Lung (tissue), 11 donors: ENCODE measurements at regions not wholly inside any gene's neighbourhood (a gene's known extent, or its start where the extent isn't known, plus 50 kb on each side); places are given as distances from the start of the nearest gene placed in this dataset.

Source experiments
- ATAC-seq: fragments of 200-7000 bp; cut with Tn5 transposase; one replicate; pipeline ENCODE4 v1.9.1; 2020; ENCODE audit warnings: moderate number of reproducible peaks; ENCODE audit not compliant: insufficient read depth, low FRiP score
- DNase-seq, 3 donors: peaks; one replicate each; pipeline ENCODE4 v3.0.0-alpha.2; 2013 to 2017
- H3K27ac ChIP-seq, 2 donors: one replicate each; pipeline ENCODE4 v1.5.1; 2013; ENCODE audit warnings: mild to moderate bottlenecking in 2 of 2, moderate library complexity in 2 of 2, control low read depth in 1 of 2, inconsistent platforms in 1 of 2, low read depth in 1 of 2, low read length in 1 of 2
- H3K27me3 ChIP-seq, 3 donors: one replicate each; pipeline ENCODE4 v1.5.1; 2013; ENCODE audit warnings: low read length in 2 of 3; ENCODE audit not compliant: control insufficient read depth in 3 of 3, insufficient read depth in 3 of 3
- H3K36me3 ChIP-seq, 4 donors: one replicate each; pipeline ENCODE4 v1.5.1; 2013; ENCODE audit warnings: low read length in 4 of 4, mild to moderate bottlenecking in 1 of 4, moderate library complexity in 1 of 4; ENCODE audit not compliant: control insufficient read depth in 4 of 4, insufficient read depth in 4 of 4
- H3K4me1 ChIP-seq, 5 donors: one replicate each; pipeline ENCODE4 v1.5.1; 2013; ENCODE audit warnings: low read length in 5 of 5, mild to moderate bottlenecking in 2 of 5, moderate library complexity in 1 of 5; ENCODE audit not compliant: control insufficient read depth in 5 of 5, insufficient read depth in 5 of 5
- H3K4me3 ChIP-seq: one replicate; pipeline ENCODE4 v1.5.1; 2013; ENCODE audit warnings: mild to moderate bottlenecking, control low read depth, moderate library complexity
- H3K9ac ChIP-seq, 2 donors: one replicate each; pipeline ENCODE4 v1.5.1; 2013; ENCODE audit warnings: low read length in 2 of 2, control low read depth in 1 of 2; ENCODE audit not compliant: insufficient read depth in 1 of 2
- H3K9me3 ChIP-seq, 4 donors: one replicate each; pipeline ENCODE4 v1.5.1; 2013; ENCODE audit warnings: low read length in 3 of 4, mild to moderate bottlenecking in 1 of 4, moderate library complexity in 1 of 4; ENCODE audit not compliant: control insufficient read depth in 4 of 4, insufficient read depth in 3 of 4
- WGBS, 2 donors: extraction: QIAGEN DNeasy Blood & Tissue Kit; methylation state at CpG; one replicate each; pipeline ENCODE4 v1.1.7; 2013; 5-methylcytosine and 5-hydroxymethylcytosine counted together
- TF ChIP-seq, protein P1 (sequence below): IDR thresholded peaks from 2 replicates; pipeline ENCODE4 v1.5.1; 2012; ENCODE audit warnings: mild to moderate bottlenecking; ENCODE audit errors: control extremely low read depth, extremely low read depth
- donor health status: control.
- donor health status: control.
- donor health status: Bipolar disorder and iron deficiency.
- donor health status: healthy.
- donor health status: DM: yes; HTN: yes; CAD: no.

DNA sequence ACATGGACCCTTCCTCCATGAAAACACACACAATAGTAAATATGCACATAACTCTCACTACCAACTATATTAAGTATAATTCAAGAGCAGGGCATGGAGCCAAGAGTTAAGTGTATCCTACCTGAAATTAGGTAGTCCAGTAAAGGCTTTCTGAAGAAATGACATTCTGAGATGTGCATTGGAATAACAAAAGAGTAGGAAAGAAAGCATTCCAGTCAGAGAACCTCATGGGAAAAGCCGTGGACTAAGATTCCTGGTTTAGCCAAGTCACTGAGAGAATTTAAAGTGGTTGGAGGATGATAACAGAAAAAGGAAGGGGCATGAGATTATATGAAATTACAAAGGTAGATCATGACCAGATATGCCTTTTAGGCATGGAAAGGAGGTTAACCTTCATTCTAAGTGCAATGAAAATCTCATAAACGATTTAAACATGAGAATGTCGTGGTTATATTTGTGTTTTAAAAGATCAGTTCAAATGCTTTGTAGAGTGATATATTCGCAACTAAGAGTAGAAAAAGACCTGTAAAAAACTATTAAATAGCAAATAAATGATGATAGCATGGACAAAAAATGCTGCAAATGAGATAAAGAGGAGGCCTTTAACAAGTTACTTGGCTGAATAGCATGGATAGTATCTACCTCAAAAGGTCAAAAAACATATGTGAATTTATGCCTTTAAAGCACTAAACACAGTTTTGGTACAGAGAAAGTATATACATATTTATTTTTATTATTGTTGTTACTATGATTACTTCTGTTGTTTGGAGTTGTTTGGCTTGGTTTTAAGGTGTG lies 767.4 kb upstream of the GHITM start:
- ATAC-seq: no peak
- 87% methylated on average over 4 of the region's 4 CpGs for WGBS, 2 donors
- Histone ChIP-seq H3K9me3 (peaks cover 0 to 7% (median 0%) of the 10 kb centered on the region in 4 donors), H3K36me3 (no peaks in the 10 kb centered on the region), H3K27ac (no peak overlapping the region), H3K9ac (no peak overlapping the region), H3K4me3 (no peak overlapping the region), H3K27me3 (no peaks in the 10 kb centered on the region), H3K4me1 (no peaks in the 10 kb centered on the region)
- TF ChIP-seq, protein P1, sequence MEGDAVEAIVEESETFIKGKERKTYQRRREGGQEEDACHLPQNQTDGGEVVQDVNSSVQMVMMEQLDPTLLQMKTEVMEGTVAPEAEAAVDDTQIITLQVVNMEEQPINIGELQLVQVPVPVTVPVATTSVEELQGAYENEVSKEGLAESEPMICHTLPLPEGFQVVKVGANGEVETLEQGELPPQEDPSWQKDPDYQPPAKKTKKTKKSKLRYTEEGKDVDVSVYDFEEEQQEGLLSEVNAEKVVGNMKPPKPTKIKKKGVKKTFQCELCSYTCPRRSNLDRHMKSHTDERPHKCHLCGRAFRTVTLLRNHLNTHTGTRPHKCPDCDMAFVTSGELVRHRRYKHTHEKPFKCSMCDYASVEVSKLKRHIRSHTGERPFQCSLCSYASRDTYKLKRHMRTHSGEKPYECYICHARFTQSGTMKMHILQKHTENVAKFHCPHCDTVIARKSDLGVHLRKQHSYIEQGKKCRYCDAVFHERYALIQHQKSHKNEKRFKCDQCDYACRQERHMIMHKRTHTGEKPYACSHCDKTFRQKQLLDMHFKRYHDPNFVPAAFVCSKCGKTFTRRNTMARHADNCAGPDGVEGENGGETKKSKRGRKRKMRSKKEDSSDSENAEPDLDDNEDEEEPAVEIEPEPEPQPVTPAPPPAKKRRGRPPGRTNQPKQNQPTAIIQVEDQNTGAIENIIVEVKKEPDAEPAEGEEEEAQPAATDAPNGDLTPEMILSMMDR: no peak
- no peak for DNase-seq

- DNase-seq (no peak), ATAC-seq (no peak)
- Histone ChIP-seq H3K4me3 (no peak overlapping the region), H3K27me3 (no peaks in the 10 kb centered on the region), H3K27ac (no peak overlapping the region), H3K9ac (no peak overlapping the region), H3K4me1 (no peaks in the 10 kb centered on the region), H3K36me3 (no peaks in the 10 kb centered on the region), H3K9me3 (peaks cover 0 to 7% (median 0%) of the 10 kb centered on the region in 4 donors)
- WGBS, 2 donors: 72 to 84% methylated on average over 2 of the region's 2 CpGs
- TF ChIP-seq, protein P1: no peak
Measured at GRCh38 chr10:83372646-83373045, 766.7 kb upstream of the GHITM start.

DNA sequence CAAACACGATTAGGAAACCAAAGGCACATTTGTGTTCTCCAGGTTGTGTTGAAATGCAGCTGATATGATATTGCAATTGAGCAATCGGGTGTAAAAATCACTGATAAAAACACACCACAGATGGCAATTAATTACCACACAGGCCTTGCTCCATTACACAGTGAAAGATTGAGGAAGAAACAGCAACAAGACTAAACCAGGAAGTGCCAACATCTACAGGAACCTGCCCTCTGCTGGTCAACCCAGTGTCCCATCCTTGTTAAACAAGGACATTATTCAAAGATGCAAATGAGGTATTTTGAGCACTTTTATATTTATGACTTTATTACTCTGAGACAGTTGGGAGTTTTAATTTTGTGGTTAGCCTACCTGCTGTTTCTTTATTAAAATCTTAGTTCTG lies 765.6 kb upstream of the GHITM start:
- DNase-seq: peak; percentile 21 to 55 (median 25)
- WGBS, 2 donors: 43 to 70% methylated on average over 2 of the region's 2 CpGs
- no peak for ATAC-seq

More for the DNA sequence above, 765.6 kb upstream of the GHITM start:
- H3K9me3 ChIP-seq: peaks cover 0 to 7% (median 0%) of the 10 kb centered on the region in 4 donors
- H3K4me3 ChIP-seq: no peak overlapping the region
- H3K27ac ChIP-seq: no peak overlapping the region
- no peaks in the 10 kb centered on the region for H3K27me3 ChIP-seq
- H3K36me3 ChIP-seq: no peaks in the 10 kb centered on the region
- H3K9ac ChIP-seq: no peak overlapping the region
- H3K4me1 ChIP-seq: no peaks in the 10 kb centered on the region
- TF ChIP-seq, protein P1: no peak
